ENCODE measurements at regions not wholly inside any gene's neighbourhood (a gene's known extent, or its start where the extent isn't known, plus 50 kb on each side); places are given as distances from the start of the nearest gene placed in this dataset.

GRCh38 chr16:86635926-86636325 lies 57.6 kb downstream of the FOXL1 start:
- no peaks in the 10 kb centered on the region for H3K36me3 ChIP-seq
- TF ChIP-seq, protein P1, sequence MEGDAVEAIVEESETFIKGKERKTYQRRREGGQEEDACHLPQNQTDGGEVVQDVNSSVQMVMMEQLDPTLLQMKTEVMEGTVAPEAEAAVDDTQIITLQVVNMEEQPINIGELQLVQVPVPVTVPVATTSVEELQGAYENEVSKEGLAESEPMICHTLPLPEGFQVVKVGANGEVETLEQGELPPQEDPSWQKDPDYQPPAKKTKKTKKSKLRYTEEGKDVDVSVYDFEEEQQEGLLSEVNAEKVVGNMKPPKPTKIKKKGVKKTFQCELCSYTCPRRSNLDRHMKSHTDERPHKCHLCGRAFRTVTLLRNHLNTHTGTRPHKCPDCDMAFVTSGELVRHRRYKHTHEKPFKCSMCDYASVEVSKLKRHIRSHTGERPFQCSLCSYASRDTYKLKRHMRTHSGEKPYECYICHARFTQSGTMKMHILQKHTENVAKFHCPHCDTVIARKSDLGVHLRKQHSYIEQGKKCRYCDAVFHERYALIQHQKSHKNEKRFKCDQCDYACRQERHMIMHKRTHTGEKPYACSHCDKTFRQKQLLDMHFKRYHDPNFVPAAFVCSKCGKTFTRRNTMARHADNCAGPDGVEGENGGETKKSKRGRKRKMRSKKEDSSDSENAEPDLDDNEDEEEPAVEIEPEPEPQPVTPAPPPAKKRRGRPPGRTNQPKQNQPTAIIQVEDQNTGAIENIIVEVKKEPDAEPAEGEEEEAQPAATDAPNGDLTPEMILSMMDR (IDR thresholded peaks at IDR 0.05) = no peak
- TF ChIP-seq POLR2A (IDR thresholded peaks at IDR 0.05) (no peak), EP300 (IDR thresholded peaks at IDR 0.05) (no peak)
- no peaks in the 10 kb centered on the region for H3K27me3 ChIP-seq
- 79 to 86% (median 82%) methylated on average over 12 of the region's 12 CpGs for WGBS, 3 donors
- DNase-seq = no peak
- no peaks in the 10 kb centered on the region for H3K4me1 ChIP-seq (ENCODE audit: insufficient read depth)
- no peak overlapping the region for H3K27ac ChIP-seq
- no peak overlapping the region for H3K4me3 ChIP-seq
- no peaks in the 10 kb centered on the region for H3K9me3 ChIP-seq
- intact Hi-C loops (cut with DNase I) = no loop called here

DNA sequence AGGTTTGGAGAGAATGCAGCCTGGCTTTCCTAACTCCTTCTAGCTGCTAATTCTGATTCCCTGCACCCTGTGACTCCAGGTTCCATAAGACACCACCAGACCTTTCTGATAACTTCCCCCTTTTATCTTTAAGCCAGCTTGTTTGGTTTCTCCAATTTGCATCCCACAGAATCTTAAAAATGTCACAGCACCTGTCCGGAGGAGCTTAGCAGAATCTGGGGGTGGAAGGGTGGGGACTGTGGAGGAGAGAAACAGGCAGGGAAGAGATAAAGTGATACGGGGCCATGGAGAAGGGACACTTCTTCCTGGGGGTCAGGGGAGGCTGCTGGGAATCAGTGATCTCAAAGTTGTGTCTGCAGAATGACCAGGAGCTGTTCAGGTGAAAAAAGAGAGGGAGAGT lies 59.4 kb downstream of the FOXL1 start:
- TF ChIP-seq, protein P1 (IDR thresholded peaks at IDR 0.05) = no peak
- no peak for TF ChIP-seq EP300 (IDR thresholded peaks at IDR 0.05)
- TF ChIP-seq POLR2A (IDR thresholded peaks at IDR 0.05) = no peak
- WGBS, 3 donors = 30 to 41% (median 38%) methylated on average over 2 of the region's 2 CpGs

GRCh38 chr16:86638642-86639041 lies 60.3 kb downstream of the FOXL1 start:
- intact Hi-C loops (cut with DNase I) = no loop called here
- H3K27ac ChIP-seq = no peak overlapping the region
- DNase-seq = no peak
- H3K36me3 ChIP-seq = no peaks in the 10 kb centered on the region
- no peaks in the 10 kb centered on the region for H3K27me3 ChIP-seq
- WGBS, 3 donors = 68 to 81% (median 80%) methylated on average over 10 of the region's 10 CpGs
- H3K4me3 ChIP-seq = no peak overlapping the region
- H3K9me3 ChIP-seq = no peaks in the 10 kb centered on the region
- H3K4me1 ChIP-seq (ENCODE audit: insufficient read depth) = no peaks in the 10 kb centered on the region
- TF ChIP-seq POLR2A (IDR thresholded peaks at IDR 0.05) (no peak), EP300 (IDR thresholded peaks at IDR 0.05) (no peak)
- TF ChIP-seq, protein P1 (IDR thresholded peaks at IDR 0.05) = no peak

More for the DNA sequence above, 59.4 kb downstream of the FOXL1 start:
- Histone ChIP-seq H3K4me1 (ENCODE audit: insufficient read depth) (no peaks in the 10 kb centered on the region), H3K27ac (no peak overlapping the region), H3K4me3 (no peak overlapping the region), H3K36me3 (no peaks in the 10 kb centered on the region), H3K9me3 (no peaks in the 10 kb centered on the region), H3K27me3 (no peaks in the 10 kb centered on the region)
- no peak for DNase-seq
- intact Hi-C loops (cut with DNase I) = no loop called here

DNA sequence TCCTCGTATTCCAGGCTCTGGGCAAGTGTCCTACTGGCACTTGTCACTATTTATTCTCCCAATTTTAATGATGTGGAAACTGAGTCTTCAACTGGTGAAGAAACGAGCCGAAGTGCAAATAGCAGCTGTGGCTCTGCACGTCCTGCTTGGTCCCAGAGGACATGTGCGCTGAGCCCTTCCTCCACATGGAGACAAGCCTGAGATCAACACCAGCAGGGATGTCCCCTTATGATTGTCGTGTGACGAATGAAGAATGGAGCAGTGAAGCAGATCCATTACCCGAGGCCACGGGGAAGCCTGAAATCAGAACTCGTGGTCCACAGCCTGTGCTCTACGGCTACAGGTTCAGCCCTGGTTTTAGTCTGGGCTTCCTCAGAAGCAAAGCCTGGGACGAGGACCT lies 61.0 kb downstream of the FOXL1 start:
- Histone ChIP-seq H3K27me3 (no peaks in the 10 kb centered on the region), H3K27ac (no peak overlapping the region)
- 89 to 91% (median 89%) methylated on average over 12 of the region's 12 CpGs for WGBS, 3 donors

More for the DNA sequence above, 61.0 kb downstream of the FOXL1 start:
- Histone ChIP-seq H3K4me1 (ENCODE audit: insufficient read depth) (no peaks in the 10 kb centered on the region), H3K9me3 (no peaks in the 10 kb centered on the region), H3K36me3 (no peaks in the 10 kb centered on the region), H3K4me3 (no peak overlapping the region)
- intact Hi-C loops (cut with DNase I) = no loop called here
- TF ChIP-seq, protein P1 (IDR thresholded peaks at IDR 0.05) = no peak
- TF ChIP-seq POLR2A (IDR thresholded peaks at IDR 0.05) (no peak), EP300 (IDR thresholded peaks at IDR 0.05) (no peak)
- no peak for DNase-seq

Measured in ovary (tissue), 7 donors.